ENCODE measurements at regions not wholly inside any gene's neighbourhood (a gene's known extent, or its start where the extent isn't known, plus 50 kb on each side); places are given as distances from the start of the nearest gene placed in this dataset.
"Not testable (repeated sequence)": the region's sequence is repeated elsewhere in the genome, so short reads cannot be mapped to it uniquely, and the experiment has no call there.

GRCh38 chr12:83462419-83462818, 775.7 kb downstream of the TMTC2 start:
- peaks cover 7% of the 10 kb centered on the region; the same call in 1 of the 2 replicates for H3K4me1 ChIP-seq (ENCODE audit: insufficient read depth, low read length)
- no peaks in the 10 kb centered on the region for H3K9me3 ChIP-seq (ENCODE audit: insufficient read depth, low read depth, low read length)
- no peaks in the 10 kb centered on the region for H3K36me3 ChIP-seq (ENCODE audit: insufficient read depth, low read length)
- H3K27ac ChIP-seq (ENCODE audit: low read depth, low read length): no peak overlapping the region
- no peaks in the 10 kb centered on the region for H3K27me3 ChIP-seq (ENCODE audit: insufficient read depth, low read length)
- H3K9ac ChIP-seq (ENCODE audit: low read depth, low read length): no peak overlapping the region
- H3K4me3 ChIP-seq (ENCODE audit: low read length): no peak overlapping the region

GRCh38 chr12:83461336-83461935, 774.7 kb downstream of the TMTC2 start:
- WGBS: 89% methylated on average over 1 of the region's 3 CpGs
- H3K27ac ChIP-seq (ENCODE audit: low read depth, low read length): no peak overlapping the region
- peaks cover 7% of the 10 kb centered on the region; the same call in 1 of the 2 replicates for H3K4me1 ChIP-seq (ENCODE audit: insufficient read depth, low read length)
- H3K36me3 ChIP-seq (ENCODE audit: insufficient read depth, low read length): no peaks in the 10 kb centered on the region
- no peak overlapping the region for H3K4me3 ChIP-seq (ENCODE audit: low read length)
- H3K9ac ChIP-seq (ENCODE audit: low read depth, low read length): no peak overlapping the region
- H3K27me3 ChIP-seq (ENCODE audit: insufficient read depth, low read length): no peaks in the 10 kb centered on the region
- H3K9me3 ChIP-seq (ENCODE audit: insufficient read depth, low read depth, low read length): no peaks in the 10 kb centered on the region

DNA sequence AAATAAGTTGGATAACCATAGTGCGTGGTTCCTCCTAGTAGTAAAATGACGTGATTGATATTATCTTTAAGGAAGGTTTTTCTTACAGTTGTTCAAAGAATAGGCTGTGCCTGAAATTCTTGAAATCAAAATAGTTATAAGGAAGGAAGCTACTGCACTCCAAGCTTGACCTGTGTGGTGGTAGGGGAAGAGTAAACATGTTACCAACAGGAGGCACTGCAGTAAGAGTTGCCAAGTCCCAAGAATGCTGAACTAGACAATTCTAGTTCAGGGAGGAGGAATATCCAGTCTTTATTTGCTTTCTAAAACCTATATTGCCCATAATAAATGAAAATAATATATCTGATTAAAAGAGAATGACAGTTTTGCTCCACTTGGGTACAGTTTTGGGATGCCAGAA, 764.5 kb downstream of the TMTC2 start:
- WGBS: 94% methylated on average over 2 of the region's 2 CpGs
- H3K4me1 ChIP-seq (ENCODE audit: insufficient read depth, low read length): no peaks in the 10 kb centered on the region
- no peaks in the 10 kb centered on the region for H3K36me3 ChIP-seq (ENCODE audit: insufficient read depth, low read length)
- H3K27ac ChIP-seq (ENCODE audit: low read depth, low read length): no peak overlapping the region
- no peaks in the 10 kb centered on the region for H3K9me3 ChIP-seq (ENCODE audit: insufficient read depth, low read depth, low read length)
- no peak overlapping the region for H3K9ac ChIP-seq (ENCODE audit: low read depth, low read length)
- H3K4me3 ChIP-seq (ENCODE audit: low read length): no peak overlapping the region
- no peaks in the 10 kb centered on the region for H3K27me3 ChIP-seq (ENCODE audit: insufficient read depth, low read length)

DNA sequence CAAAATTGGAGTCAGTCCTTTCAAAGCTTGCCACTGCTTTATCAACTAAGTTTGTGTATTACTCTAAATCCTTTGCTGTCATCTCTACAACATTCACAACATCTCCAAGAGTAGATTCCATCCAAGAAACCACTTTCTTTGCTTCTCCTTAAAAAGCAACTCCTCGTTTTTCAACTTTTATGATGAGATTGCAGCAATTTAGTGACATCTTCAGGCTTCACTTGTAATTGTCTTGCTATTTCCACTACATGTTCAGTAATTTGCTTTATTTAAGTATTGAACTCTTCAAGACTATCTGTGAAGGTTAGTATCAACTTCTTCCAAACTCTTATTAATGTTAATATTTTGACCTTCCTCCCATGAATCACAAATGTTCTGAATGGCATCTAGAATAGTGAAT, 747.9 kb downstream of the TMTC2 start:
- Histone ChIP-seq H3K27me3 (ENCODE audit: insufficient read depth, low read length) (no peaks in the 10 kb centered on the region), H3K27ac (ENCODE audit: low read depth, low read length) (no peak overlapping the region), H3K9me3 (ENCODE audit: insufficient read depth, low read depth, low read length) (no peaks in the 10 kb centered on the region), H3K4me3 (ENCODE audit: low read length) (no peak overlapping the region), H3K4me1 (ENCODE audit: insufficient read depth, low read length) (no peaks in the 10 kb centered on the region), H3K9ac (ENCODE audit: low read depth, low read length) (no peak overlapping the region), H3K36me3 (ENCODE audit: insufficient read depth, low read length) (no peaks in the 10 kb centered on the region)
- WGBS: 86% methylated on average over 1 of the region's 1 CpG

DNA sequence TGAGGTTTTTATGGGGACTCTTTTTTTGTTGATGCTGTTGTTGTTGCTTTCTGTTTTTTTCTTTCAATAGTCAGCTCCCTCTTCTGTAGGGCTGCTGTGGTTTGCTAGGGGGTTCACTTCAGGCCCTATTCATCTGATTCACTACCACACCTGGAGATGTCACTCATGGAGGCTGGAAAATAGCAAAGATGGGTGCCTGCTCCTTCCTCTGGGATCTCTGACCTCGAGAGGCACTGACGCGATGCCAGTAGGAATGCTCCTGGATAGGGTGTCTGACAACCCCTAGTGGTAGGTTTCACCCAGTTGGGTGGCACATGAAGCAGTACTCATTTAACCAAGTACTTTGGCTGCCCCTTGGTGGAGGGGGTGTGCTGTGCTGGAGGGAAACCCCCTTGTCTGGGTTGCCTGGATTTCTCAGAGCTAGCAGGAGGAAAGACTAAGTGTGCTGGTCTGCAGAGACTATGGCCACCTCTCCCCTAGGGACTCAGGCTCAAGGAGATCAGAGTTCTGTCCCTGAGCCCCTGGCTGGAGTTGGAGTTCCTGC, 745.5 kb downstream of the TMTC2 start:
- Histone ChIP-seq H3K9me3 (ENCODE audit: insufficient read depth, low read depth, low read length) (no peaks in the 10 kb centered on the region), H3K36me3 (ENCODE audit: insufficient read depth, low read length) (no peaks in the 10 kb centered on the region), H3K27ac (ENCODE audit: low read depth, low read length) (no peak overlapping the region), H3K4me3 (ENCODE audit: low read length) (no peak overlapping the region), H3K27me3 (ENCODE audit: insufficient read depth, low read length) (no peaks in the 10 kb centered on the region), H3K4me1 (ENCODE audit: insufficient read depth, low read length) (no peaks in the 10 kb centered on the region), H3K9ac (ENCODE audit: low read depth, low read length) (no peak overlapping the region)
- 95% methylated on average over 3 of the region's 3 CpGs for WGBS

DNA sequence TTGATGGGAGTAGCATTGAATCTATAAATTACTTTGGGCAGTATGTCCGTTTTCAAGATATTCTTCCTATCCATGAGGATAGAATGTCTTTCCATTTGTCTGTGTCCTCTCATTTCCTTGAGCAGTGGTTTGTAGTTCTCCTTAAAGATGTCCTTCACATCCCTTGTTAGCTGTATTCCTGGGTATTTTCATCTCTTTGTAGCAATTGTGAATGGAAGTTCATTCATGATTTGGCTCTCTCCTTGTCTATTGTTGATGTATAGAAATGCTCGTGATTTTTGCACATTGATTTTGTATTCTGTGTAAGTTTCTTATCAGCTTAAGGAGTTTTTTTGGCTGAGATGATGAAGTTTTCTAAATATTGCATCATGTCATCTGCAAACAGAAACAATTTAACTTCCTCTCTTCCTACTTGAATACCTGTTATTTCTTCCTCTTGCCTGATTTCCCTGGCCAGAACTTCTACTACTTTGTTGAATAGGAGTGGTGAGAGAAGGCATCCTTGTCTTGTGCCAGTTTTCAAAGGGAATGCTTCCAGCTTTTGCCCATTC, 741.0 kb downstream of the TMTC2 start:
- H3K36me3 ChIP-seq (ENCODE audit: insufficient read depth, low read length); H3K9ac ChIP-seq (ENCODE audit: low read depth, low read length); H3K9me3 ChIP-seq (ENCODE audit: insufficient read depth, low read depth, low read length); H3K27me3 ChIP-seq (ENCODE audit: insufficient read depth, low read length); H3K4me1 ChIP-seq (ENCODE audit: insufficient read depth, low read length); H3K4me3 ChIP-seq (ENCODE audit: low read length); H3K27ac ChIP-seq (ENCODE audit: low read depth, low read length): not testable (repeated sequence)
- 92% methylated on average over 2 of the region's 2 CpGs for WGBS

DNA sequence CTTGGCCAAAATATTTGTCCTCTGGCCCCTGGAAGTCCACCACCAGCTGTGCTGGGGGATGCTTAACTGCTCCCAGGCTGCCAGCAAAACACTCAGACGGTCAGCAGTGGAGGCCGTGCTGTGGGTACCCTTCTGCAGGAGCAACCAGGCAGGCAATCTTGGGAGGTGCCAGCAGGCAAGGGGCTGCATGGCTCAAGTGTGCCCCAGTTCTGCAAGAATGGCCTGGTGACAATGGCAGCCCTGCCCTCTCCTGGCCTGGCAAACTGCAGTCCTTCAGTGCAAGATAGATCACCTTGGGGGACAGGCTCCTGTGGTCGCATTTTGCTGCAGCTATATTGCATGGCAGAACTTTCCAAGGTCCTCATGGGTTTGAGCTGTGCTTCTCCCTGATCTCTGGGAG, 728.3 kb downstream of the TMTC2 start:
- no peak overlapping the region for H3K9ac ChIP-seq (ENCODE audit: low read depth, low read length)
- 92% methylated on average over 3 of the region's 3 CpGs for WGBS
- H3K4me3 ChIP-seq (ENCODE audit: low read length): no peak overlapping the region
- H3K4me1 ChIP-seq (ENCODE audit: insufficient read depth, low read length): no peaks in the 10 kb centered on the region
- H3K27ac ChIP-seq (ENCODE audit: low read depth, low read length): no peak overlapping the region
- no peaks in the 10 kb centered on the region for H3K27me3 ChIP-seq (ENCODE audit: insufficient read depth, low read length)
- no peaks in the 10 kb centered on the region for H3K36me3 ChIP-seq (ENCODE audit: insufficient read depth, low read length)
- H3K9me3 ChIP-seq (ENCODE audit: insufficient read depth, low read depth, low read length): 0 out of 2 replicates have a peak, but pooled peaks cover 3% of the 10 kb centered on the region

DNA sequence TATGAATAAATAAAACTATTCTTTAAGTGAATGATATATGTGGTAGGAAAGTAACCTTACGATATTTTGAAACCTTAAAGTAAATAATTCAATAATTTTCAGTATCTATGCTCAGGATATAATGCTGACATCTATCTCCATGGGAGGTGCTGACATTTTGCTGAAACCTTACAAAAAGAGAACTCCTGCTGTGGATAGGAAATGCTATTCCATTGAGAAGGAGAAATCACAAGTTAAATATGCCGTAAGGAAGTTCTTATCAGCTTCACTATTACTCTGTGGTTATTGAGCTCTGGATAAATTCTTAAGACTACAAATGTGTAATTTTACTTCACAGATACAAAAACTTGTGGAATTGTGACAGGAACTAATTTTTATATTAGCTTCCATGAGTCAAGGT, 722.1 kb downstream of the TMTC2 start:
- Histone ChIP-seq H3K9me3 (ENCODE audit: insufficient read depth, low read depth, low read length) (no peaks in the 10 kb centered on the region), H3K36me3 (ENCODE audit: insufficient read depth, low read length) (no peaks in the 10 kb centered on the region)
- no CpG with 5 or more reads among the region's 2 CpGs for WGBS

GRCh38 chr12:83408146-83408545, 721.4 kb downstream of the TMTC2 start:
- H3K9me3 ChIP-seq (ENCODE audit: insufficient read depth, low read depth, low read length): no peaks in the 10 kb centered on the region
- no peaks in the 10 kb centered on the region for H3K4me1 ChIP-seq (ENCODE audit: insufficient read depth, low read length)
- WGBS: 93% methylated on average over 2 of the region's 2 CpGs

More for the DNA sequence above, 722.1 kb downstream of the TMTC2 start:
- H3K27me3 ChIP-seq (ENCODE audit: insufficient read depth, low read length): no peaks in the 10 kb centered on the region
- H3K9ac ChIP-seq (ENCODE audit: low read depth, low read length): no peak overlapping the region
- H3K4me1 ChIP-seq (ENCODE audit: insufficient read depth, low read length): no peaks in the 10 kb centered on the region
- H3K4me3 ChIP-seq (ENCODE audit: low read length): no peak overlapping the region
- no peak overlapping the region for H3K27ac ChIP-seq (ENCODE audit: low read depth, low read length)

DNA sequence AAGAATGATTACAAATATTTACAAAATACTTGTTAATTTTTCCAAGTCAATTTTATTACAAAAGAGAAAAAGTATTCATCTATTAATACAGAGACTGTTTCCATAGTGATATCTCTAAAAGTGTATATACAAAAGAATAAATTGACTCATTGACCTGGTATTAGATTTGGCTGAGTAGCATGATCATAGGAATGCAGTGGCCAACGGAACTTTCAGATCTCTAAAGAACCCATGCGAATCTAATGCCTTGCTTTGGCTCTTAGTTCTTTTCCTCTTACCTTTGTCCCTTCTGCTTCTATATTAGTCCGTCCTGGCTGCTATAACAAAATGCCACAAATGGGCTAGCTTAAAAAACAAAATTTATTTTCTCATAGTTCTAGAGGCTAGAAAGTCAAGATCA, 717.8 kb downstream of the TMTC2 start:
- H3K36me3 ChIP-seq (ENCODE audit: insufficient read depth, low read length): no peaks in the 10 kb centered on the region
- H3K4me3 ChIP-seq (ENCODE audit: low read length): no peak overlapping the region
- H3K4me1 ChIP-seq (ENCODE audit: insufficient read depth, low read length): no peaks in the 10 kb centered on the region
- H3K27ac ChIP-seq (ENCODE audit: low read depth, low read length): no peak overlapping the region
- no peak overlapping the region for H3K9ac ChIP-seq (ENCODE audit: low read depth, low read length)
- 95% methylated on average over 3 of the region's 3 CpGs for WGBS
- no peaks in the 10 kb centered on the region for H3K27me3 ChIP-seq (ENCODE audit: insufficient read depth, low read length)
- H3K9me3 ChIP-seq (ENCODE audit: insufficient read depth, low read depth, low read length): no peaks in the 10 kb centered on the region

More at GRCh38 chr12:83408146-83408545, 721.4 kb downstream of the TMTC2 start:
- Histone ChIP-seq H3K9ac (ENCODE audit: low read depth, low read length) (no peak overlapping the region), H3K27ac (ENCODE audit: low read depth, low read length) (no peak overlapping the region), H3K36me3 (ENCODE audit: insufficient read depth, low read length) (no peaks in the 10 kb centered on the region), H3K27me3 (ENCODE audit: insufficient read depth, low read length) (no peaks in the 10 kb centered on the region), H3K4me3 (ENCODE audit: low read length) (no peak overlapping the region)

DNA sequence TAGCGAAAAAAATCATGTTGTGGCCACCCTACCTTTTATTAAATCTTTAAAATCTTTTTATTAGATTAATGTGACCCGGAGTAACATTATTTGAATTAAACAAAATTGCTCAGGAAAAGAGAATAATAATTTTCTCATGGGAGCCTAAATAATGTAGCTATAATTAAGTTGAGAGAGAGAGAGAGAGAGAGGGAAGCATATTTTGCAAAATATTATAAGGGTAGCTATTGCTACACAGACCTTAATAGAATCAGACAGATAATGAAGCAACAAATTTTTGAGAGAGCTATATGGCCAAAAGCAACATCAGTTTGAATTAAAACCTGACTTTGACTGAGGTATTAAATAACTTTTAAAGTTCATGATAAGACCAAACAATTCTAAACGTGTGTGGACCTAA, 703.5 kb downstream of the TMTC2 start:
- H3K27ac ChIP-seq (ENCODE audit: low read depth, low read length): no peak overlapping the region
- H3K9ac ChIP-seq (ENCODE audit: low read depth, low read length): no peak overlapping the region
- no peaks in the 10 kb centered on the region for H3K27me3 ChIP-seq (ENCODE audit: insufficient read depth, low read length)
- no peaks in the 10 kb centered on the region for H3K4me1 ChIP-seq (ENCODE audit: insufficient read depth, low read length)
- WGBS: 100% methylated on average over 1 of the region's 3 CpGs
- no peaks in the 10 kb centered on the region for H3K36me3 ChIP-seq (ENCODE audit: insufficient read depth, low read length)
- no peaks in the 10 kb centered on the region for H3K9me3 ChIP-seq (ENCODE audit: insufficient read depth, low read depth, low read length)
- no peak overlapping the region for H3K4me3 ChIP-seq (ENCODE audit: low read length)

Data from HUES64 (cell line).